GM10248 (cell line): ENCODE measurements at regions not wholly inside any gene's neighbourhood (a gene's known extent, or its start where the extent isn't known, plus 50 kb on each side); places are given as distances from the start of the nearest gene placed in this dataset.

ENCODE experiments used
- CTCF ChIA-PET: fragments of 300-600 bp; sonication (Branson Sonifier 250); formaldehyde crosslinking; extraction: SDS; loops from one replicate; lab custom pipeline; 2021; ENCODE audit warnings: antibody characterized with exemption; lab: Yijun Ruan, JAX
- POLR2A ChIA-PET: fragments of 350-650 bp; sonication (Branson Sonifier 250); formaldehyde crosslinking; extraction: SDS; loops from one replicate; lab custom pipeline; 2020; ENCODE audit warnings: antibody characterized with exemption; lab: Yijun Ruan, JAX
- DNase-seq: peaks from one replicate; pipeline ENCODE4 v3.0.0; 2012; ENCODE audit errors: extremely low spot score
- TF ChIP-seq, protein P1 (sequence below): IDR thresholded peaks from 2 replicates; pipeline ENCODE4 v1.5.1; 2012; ENCODE audit warnings: mild to moderate bottlenecking, low read depth; ENCODE audit errors: extremely low read depth, missing control alignments, control extremely low read depth

DNA sequence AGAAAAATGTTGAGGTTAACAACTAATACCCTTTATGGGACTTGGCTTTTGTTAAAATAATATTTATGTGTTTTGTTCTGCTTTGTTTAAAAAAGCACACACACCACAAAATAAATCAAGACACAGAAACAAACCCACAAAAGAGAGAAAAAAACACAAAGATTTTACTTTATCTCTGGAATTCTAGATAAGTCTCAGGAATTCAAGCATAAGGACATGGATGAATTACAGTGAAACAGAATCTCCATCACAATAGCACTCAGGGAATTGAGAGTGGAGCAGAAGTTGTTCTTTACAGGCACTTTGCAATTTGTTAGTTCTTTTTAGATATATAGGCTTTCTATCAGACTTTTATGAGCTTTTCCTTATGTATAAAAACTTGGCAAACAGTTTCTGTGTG, 360.9 kb upstream of the ZC3H15 start:
- CTCF ChIA-PET: interaction anchor here (0.7 kb wide), 1 partner anchor 1456 kb away, joined by 3 read pairs; no protein-coding TSS in a partner anchor
- DNase-seq: no peak
- TF ChIP-seq, protein P1, sequence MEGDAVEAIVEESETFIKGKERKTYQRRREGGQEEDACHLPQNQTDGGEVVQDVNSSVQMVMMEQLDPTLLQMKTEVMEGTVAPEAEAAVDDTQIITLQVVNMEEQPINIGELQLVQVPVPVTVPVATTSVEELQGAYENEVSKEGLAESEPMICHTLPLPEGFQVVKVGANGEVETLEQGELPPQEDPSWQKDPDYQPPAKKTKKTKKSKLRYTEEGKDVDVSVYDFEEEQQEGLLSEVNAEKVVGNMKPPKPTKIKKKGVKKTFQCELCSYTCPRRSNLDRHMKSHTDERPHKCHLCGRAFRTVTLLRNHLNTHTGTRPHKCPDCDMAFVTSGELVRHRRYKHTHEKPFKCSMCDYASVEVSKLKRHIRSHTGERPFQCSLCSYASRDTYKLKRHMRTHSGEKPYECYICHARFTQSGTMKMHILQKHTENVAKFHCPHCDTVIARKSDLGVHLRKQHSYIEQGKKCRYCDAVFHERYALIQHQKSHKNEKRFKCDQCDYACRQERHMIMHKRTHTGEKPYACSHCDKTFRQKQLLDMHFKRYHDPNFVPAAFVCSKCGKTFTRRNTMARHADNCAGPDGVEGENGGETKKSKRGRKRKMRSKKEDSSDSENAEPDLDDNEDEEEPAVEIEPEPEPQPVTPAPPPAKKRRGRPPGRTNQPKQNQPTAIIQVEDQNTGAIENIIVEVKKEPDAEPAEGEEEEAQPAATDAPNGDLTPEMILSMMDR: no peak
- POLR2A ChIA-PET: no interaction called here

DNA sequence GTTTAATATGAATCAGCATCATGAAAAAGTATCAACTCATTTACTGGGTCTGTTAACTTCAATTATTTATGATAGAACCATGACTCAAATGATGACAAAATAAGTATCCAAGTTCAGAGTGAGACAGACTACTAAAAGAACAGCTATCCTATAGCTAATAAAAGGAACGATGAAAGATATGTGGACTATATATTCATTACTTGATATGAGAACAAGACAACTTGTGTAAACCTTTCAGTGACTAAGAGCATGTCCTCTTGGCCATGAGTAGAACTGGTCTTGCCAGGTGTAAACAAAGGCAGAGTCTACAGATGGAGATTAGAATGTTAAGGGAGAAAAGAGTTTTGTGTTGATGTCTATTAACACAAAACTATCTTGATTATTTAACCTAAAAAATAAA, 360.4 kb upstream of the ZC3H15 start:
- TF ChIP-seq, protein P1: no peak
- DNase-seq: no peak
- ChIA-PET CTCF (interaction anchor here (0.7 to 1.4 kb wide), 2 partner anchors 14 to 1455 kb away, joined by 3 read pairs; no protein-coding TSS in a partner anchor), POLR2A (no interaction called here)

DNA sequence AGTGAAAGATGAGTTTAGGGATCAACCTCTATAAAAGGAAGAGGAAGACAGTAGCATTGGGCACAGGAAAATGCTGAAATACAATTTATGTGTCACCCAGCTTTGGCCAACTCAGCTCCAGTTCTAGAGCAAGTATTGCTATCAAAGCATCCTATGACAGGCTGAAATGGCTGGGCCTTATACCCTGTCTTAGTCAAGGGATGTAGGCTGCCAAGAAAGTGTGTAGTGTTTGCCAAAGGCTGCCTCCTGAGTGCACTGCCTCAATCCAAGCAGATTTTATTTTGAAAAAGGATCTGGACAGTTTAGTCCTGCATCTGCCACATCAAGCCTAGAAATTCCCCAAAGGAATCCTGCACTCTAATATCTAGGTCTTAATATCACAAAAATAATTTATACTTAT, 359.9 kb upstream of the ZC3H15 start:
- TF ChIP-seq, protein P1: no peak
- no peak for DNase-seq
- CTCF ChIA-PET: interaction anchor here (0.7 to 1.4 kb wide), 2 partner anchors 14 to 1455 kb away, joined by 3 read pairs; no protein-coding TSS in a partner anchor
- POLR2A ChIA-PET: no interaction called here

DNA sequence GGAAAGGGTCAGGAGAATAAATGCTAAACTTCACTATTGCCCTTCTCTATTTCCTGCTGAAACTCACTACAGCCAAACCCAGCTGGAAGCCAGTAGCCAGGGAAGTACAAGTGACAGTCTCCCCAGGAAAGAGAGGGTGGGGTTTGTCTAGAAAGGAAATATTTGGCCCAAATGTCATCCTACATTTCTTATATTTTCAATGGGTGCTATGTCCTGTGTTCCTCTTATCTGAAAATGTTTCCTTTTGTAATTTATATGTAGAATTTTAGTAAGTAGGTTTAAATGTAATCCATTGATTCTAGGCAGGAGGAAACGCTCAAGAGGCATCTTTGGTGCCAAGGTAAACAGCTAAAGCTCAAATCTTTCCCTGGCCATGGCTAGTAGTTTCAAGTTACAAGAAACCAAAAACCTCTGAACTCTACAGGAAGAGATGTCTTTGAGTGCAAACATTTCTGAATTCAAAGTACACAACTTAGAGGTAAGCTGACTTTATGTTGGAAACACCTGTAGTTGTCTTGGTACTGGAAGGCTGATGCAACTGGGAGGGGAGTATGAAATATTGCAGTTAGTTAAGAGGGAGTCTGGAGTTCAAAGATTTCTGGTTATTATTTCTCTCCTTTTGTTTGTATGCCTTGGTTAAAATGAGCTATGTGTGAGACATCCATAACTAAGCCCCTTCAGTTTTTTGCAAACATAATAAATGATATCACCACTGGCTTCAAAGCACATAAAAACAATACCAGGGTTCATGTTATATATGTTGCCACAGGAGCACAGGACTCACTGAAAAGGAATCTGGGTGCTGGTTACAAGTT, 356.1 kb upstream of the ZC3H15 start:
- ChIA-PET CTCF (no interaction called here), POLR2A (no interaction called here)
- TF ChIP-seq, protein P1: no peak
- DNase-seq: no peak

DNA sequence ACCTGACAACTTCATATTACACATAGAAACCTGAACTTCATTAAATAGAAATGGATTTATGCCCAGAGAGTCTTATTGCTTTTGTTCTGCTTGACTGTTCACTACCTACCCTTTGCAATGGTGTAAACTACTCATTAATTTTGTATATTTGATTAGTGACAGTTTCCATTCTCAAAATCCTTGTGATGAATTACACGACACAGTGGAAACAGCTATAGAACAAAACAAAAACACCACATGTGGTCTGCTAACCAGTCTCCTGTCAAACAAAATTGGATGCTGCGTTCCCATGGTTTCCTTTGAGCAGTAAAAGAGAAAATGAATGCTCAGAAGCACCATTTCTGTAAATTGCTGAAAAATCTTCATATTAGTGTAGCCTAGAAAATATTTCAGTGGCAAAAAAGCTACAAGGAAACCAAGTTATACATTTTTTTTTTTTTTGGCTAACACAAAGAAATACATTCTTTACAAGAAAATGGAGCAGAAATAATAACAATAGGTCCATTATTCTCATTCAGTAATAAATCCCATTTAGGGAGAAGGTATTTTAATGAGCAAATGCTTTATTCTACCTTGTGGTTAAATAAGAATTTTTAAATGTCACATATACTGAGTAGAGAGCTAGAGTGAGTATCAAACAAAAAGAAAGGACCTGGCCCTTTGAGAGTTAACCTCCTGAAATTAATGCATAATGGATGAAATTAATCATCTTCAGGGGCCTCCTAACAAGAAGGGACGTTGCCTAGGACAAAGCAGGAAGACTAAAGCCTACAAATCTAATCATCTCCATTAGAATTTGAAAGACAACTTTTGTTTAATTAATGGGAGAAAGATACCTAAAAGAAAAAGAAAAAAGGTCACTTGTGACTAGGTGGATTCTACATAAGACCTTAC, 355.1 kb upstream of the ZC3H15 start:
- POLR2A ChIA-PET: no interaction called here
- TF ChIP-seq, protein P1: no peak
- DNase-seq: no peak
- CTCF ChIA-PET: no interaction called here

DNA sequence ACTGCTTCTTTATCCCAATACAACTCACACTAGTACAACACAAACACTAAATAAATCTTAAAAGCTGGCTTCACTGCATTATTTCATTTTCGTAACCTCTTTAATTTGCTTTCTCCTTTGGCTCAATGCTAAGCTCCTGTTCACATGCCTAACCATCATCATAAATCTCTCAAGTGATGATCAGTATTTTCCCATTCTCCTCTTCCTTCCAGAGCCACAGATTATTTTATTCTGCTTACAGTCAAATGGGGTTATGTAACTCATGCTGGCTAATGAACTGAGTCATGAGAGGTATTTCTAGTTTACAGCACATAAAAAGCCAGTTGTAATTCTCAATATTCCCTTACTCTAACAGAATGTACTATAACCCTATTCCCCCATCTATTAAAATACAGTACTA, 350.4 kb upstream of the ZC3H15 start:
- ChIA-PET POLR2A (no interaction called here), CTCF (no interaction called here)
- DNase-seq: no peak
- TF ChIP-seq, protein P1: no peak
